ENCODE measurements at regions not wholly inside any gene's neighbourhood (a gene's known extent, or its start where the extent isn't known, plus 50 kb on each side); places are given as distances from the start of the nearest gene placed in this dataset.

GRCh38 chr14:38073641-38074040 lies 134.1 kb upstream of the SSTR1 start:
- DNase-seq: no peak

- DNase-seq: no peak
These were observed 133.6 kb upstream of the SSTR1 start for GRCh38 chr14:38074081-38074480.

GRCh38 chr14:38074754-38075153 lies 132.9 kb upstream of the SSTR1 start:
- DNase-seq: peak; percentile 12

GRCh38 chr14:38078393-38078792 lies 129.3 kb upstream of the SSTR1 start:
- DNase-seq: peak; percentile 10

- DNase-seq: no peak
These were observed 128.4 kb upstream of the SSTR1 start for GRCh38 chr14:38079268-38079667.

- DNase-seq: no peak
These were observed 127.8 kb upstream of the SSTR1 start for GRCh38 chr14:38079886-38080285.

- DNase-seq: no peak
These were observed 127.0 kb upstream of the SSTR1 start for GRCh38 chr14:38080696-38081095.

- DNase-seq: no peak
These were observed 124.7 kb upstream of the SSTR1 start for GRCh38 chr14:38083039-38083438.

GRCh38 chr14:38089123-38089522 lies 118.6 kb upstream of the SSTR1 start:
- no peak for DNase-seq

- no peak for DNase-seq
These were observed 117.2 kb upstream of the SSTR1 start for GRCh38 chr14:38090506-38090905.

GRCh38 chr14:38098074-38098836 lies 109.4 kb upstream of the SSTR1 start:
- no peak for DNase-seq

GRCh38 chr14:38101679-38102078 lies 106.0 kb upstream of the SSTR1 start:
- no peak for DNase-seq

- DNase-seq: no peak
These were observed 104.0 kb upstream of the SSTR1 start for GRCh38 chr14:38103542-38104225.

GRCh38 chr14:38105106-38105702 lies 102.5 kb upstream of the SSTR1 start:
- DNase-seq: no peak

- peak; percentile 11 for DNase-seq
These were observed 100.5 kb upstream of the SSTR1 start for GRCh38 chr14:38107216-38107631.

- DNase-seq: no peak
These were observed 99.0 kb upstream of the SSTR1 start for GRCh38 chr14:38108681-38109080.

GRCh38 chr14:38110258-38110657 lies 97.4 kb upstream of the SSTR1 start:
- no peak for DNase-seq

GRCh38 chr14:38111046-38111445 lies 96.7 kb upstream of the SSTR1 start:
- no peak for DNase-seq

- DNase-seq: no peak
These were observed 94.2 kb upstream of the SSTR1 start for GRCh38 chr14:38113546-38113945.

GRCh38 chr14:38116895-38117294 lies 90.8 kb upstream of the SSTR1 start:
- no peak for DNase-seq

GRCh38 chr14:38120109-38120508 lies 87.6 kb upstream of the SSTR1 start:
- DNase-seq: no peak

GRCh38 chr14:38121320-38122020 lies 86.2 kb upstream of the SSTR1 start:
- DNase-seq: no peak

GRCh38 chr14:38122241-38122640 lies 85.5 kb upstream of the SSTR1 start:
- no peak for DNase-seq

GRCh38 chr14:38124506-38124905 lies 83.2 kb upstream of the SSTR1 start:
- no peak for DNase-seq

All from stimulated activated CD4-positive, alpha-beta T cell treated with anti-CD3 and anti-CD28 coated beads, Interleukin-4, amount 100 ng/mL, for 24 hours (primary cell).